ENCODE measurements at regions not wholly inside any gene's neighbourhood (a gene's known extent, or its start where the extent isn't known, plus 50 kb on each side); places are given as distances from the start of the nearest gene placed in this dataset.

DNA sequence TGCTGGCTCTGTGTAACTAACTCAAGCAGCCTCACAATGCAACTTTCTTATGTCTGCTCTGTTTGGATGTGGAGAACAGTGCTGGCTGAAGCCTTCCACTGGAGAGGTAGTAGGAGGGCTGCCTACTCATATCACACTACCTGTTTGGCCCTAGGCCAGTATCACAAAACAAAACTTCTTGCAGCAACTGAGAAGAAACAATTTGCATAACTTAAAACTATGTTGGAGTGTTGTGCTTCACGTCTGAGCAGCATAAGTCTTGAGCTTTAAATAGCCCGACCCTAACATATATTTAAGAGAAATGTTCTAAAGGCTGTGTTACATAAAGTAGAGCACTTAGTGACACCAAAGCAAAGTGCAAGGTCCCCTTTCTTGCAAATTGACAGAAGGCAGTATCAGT, 204.9 kb upstream of the ACVR2A start:
- H3K36me3 ChIP-seq (ENCODE audit: insufficient read depth): no peaks in the 10 kb centered on the region
- Mint-ChIP-seq H3K27me3 (ENCODE audit: insufficient read depth, low read depth, poor library complexity) (peaks cover 2% of the 10 kb centered on the region), H3K27ac (no peak overlapping the region), H3K9me3 (no peaks in the 10 kb centered on the region), H3K4me1 (peaks cover 7% of the 10 kb centered on the region; the same call in 2 of the 3 replicates), H3K36me3 (ENCODE audit: low read depth) (no peaks in the 10 kb centered on the region), H3K4me3 (no peak overlapping the region)
- no peaks in the 10 kb centered on the region for H3K79me2 ChIP-seq (replicated peaks; ENCODE audit: insufficient read depth)
- peaks cover 11% of the 10 kb centered on the region; the same call in 1 of the 2 replicates for H3K9me2 ChIP-seq (ENCODE audit: insufficient read depth)
- H3K27me3 ChIP-seq (ENCODE audit: insufficient read depth): no peaks in the 10 kb centered on the region
- ATAC-seq (no peak), DNase-seq (ENCODE audit: low spot score) (no peak)
- H3K4me3 ChIP-seq: no peak overlapping the region
- H2AFZ ChIP-seq: no peak overlapping the region
- TF ChIP-seq CREB1 (CRISPR knock-in tag; IDR thresholded peaks at IDR 0.05; ENCODE audit: low read depth) (no peak), EZH2phosphoT487 (IDR thresholded peaks at IDR 0.05; ENCODE audit: unreplicated experiment) (no peak), ZNF331 (CRISPR knock-in tag; IDR thresholded peaks at IDR 0.05; ENCODE audit: low read depth) (no peak), EZH2 (IDR thresholded peaks at IDR 0.05; ENCODE audit: low read depth, unreplicated experiment) (no peak), POLR2AphosphoS5 (IDR thresholded peaks at IDR 0.05; ENCODE audit: low read depth) (no peak), STAT1 (IDR thresholded peaks at IDR 0.05; ENCODE audit: unreplicated experiment) (no peak), ZNF114 (CRISPR knock-in tag; IDR thresholded peaks at IDR 0.05) (no peak), NANOG (IDR thresholded peaks at IDR 0.05; ENCODE audit: borderline replicate concordance) (no peak), JUNB (IDR thresholded peaks at IDR 0.05; ENCODE audit: unreplicated experiment) (no peak)
- TF ChIP-seq, protein P1, sequence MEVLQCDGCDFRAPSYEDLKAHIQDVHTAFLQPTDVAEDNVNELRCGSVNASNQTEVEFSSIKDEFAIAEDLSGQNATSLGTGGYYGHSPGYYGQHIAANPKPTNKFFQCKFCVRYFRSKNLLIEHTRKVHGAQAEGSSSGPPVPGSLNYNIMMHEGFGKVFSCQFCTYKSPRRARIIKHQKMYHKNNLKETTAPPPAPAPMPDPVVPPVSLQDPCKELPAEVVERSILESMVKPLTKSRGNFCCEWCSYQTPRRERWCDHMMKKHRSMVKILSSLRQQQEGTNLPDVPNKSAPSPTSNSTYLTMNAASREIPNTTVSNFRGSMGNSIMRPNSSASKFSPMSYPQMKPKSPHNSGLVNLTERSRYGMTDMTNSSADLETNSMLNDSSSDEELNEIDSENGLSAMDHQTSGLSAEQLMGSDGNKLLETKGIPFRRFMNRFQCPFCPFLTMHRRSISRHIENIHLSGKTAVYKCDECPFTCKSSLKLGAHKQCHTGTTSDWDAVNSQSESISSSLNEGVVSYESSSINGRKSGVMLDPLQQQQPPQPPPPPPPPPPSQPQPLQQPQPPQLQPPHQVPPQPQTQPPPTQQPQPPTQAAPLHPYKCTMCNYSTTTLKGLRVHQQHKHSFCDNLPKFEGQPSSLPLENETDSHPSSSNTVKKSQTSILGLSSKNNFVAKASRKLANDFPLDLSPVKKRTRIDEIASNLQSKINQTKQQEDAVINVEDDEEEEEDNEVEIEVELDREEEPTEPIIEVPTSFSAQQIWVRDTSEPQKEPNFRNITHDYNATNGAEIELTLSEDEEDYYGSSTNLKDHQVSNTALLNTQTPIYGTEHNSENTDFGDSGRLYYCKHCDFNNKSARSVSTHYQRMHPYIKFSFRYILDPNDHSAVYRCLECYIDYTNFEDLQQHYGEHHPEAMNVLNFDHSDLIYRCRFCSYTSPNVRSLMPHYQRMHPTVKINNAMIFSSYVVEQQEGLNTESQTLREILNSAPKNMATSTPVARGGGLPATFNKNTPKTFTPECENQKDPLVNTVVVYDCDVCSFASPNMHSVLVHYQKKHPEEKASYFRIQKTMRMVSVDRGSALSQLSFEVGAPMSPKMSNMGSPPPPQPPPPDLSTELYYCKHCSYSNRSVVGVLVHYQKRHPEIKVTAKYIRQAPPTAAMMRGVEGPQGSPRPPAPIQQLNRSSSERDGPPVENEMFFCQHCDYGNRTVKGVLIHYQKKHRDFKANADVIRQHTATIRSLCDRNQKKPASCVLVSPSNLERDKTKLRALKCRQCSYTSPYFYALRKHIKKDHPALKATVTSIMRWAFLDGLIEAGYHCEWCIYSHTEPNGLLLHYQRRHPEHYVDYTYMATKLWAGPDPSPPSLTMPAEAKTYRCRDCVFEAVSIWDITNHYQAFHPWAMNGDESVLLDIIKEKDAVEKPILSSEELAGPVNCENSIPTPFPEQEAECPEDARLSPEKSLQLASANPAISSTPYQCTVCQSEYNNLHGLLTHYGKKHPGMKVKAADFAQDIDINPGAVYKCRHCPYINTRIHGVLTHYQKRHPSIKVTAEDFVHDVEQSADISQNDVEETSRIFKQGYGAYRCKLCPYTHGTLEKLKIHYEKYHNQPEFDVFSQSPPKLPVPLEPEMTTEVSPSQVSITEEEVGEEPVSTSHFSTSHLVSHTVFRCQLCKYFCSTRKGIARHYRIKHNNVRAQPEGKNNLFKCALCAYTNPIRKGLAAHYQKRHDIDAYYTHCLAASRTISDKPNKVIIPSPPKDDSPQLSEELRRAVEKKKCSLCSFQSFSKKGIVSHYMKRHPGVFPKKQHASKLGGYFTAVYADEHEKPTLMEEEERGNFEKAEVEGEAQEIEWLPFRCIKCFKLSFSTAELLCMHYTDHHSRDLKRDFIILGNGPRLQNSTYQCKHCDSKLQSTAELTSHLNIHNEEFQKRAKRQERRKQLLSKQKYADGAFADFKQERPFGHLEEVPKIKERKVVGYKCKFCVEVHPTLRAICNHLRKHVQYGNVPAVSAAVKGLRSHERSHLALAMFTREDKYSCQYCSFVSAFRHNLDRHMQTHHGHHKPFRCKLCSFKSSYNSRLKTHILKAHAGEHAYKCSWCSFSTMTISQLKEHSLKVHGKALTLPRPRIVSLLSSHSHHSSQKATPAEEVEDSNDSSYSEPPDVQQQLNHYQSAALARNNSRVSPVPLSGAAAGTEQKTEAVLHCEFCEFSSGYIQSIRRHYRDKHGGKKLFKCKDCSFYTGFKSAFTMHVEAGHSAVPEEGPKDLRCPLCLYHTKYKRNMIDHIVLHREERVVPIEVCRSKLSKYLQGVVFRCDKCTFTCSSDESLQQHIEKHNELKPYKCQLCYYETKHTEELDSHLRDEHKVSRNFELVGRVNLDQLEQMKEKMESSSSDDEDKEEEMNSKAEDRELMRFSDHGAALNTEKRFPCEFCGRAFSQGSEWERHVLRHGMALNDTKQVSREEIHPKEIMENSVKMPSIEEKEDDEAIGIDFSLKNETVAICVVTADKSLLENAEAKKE (CRISPR knock-in tag; IDR thresholded peaks at IDR 0.05): no peak
- TF ChIP-seq, protein P2, sequence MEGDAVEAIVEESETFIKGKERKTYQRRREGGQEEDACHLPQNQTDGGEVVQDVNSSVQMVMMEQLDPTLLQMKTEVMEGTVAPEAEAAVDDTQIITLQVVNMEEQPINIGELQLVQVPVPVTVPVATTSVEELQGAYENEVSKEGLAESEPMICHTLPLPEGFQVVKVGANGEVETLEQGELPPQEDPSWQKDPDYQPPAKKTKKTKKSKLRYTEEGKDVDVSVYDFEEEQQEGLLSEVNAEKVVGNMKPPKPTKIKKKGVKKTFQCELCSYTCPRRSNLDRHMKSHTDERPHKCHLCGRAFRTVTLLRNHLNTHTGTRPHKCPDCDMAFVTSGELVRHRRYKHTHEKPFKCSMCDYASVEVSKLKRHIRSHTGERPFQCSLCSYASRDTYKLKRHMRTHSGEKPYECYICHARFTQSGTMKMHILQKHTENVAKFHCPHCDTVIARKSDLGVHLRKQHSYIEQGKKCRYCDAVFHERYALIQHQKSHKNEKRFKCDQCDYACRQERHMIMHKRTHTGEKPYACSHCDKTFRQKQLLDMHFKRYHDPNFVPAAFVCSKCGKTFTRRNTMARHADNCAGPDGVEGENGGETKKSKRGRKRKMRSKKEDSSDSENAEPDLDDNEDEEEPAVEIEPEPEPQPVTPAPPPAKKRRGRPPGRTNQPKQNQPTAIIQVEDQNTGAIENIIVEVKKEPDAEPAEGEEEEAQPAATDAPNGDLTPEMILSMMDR (conservative IDR thresholded peaks at IDR 0.05; ENCODE audit: low read depth in 2 of 2): no peak
- TF ChIP-seq, protein P3, sequence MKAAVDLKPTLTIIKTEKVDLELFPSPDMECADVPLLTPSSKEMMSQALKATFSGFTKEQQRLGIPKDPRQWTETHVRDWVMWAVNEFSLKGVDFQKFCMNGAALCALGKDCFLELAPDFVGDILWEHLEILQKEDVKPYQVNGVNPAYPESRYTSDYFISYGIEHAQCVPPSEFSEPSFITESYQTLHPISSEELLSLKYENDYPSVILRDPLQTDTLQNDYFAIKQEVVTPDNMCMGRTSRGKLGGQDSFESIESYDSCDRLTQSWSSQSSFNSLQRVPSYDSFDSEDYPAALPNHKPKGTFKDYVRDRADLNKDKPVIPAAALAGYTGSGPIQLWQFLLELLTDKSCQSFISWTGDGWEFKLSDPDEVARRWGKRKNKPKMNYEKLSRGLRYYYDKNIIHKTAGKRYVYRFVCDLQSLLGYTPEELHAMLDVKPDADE (IDR thresholded peaks at IDR 0.05): no peak
- TF ChIP-seq, protein P4, sequence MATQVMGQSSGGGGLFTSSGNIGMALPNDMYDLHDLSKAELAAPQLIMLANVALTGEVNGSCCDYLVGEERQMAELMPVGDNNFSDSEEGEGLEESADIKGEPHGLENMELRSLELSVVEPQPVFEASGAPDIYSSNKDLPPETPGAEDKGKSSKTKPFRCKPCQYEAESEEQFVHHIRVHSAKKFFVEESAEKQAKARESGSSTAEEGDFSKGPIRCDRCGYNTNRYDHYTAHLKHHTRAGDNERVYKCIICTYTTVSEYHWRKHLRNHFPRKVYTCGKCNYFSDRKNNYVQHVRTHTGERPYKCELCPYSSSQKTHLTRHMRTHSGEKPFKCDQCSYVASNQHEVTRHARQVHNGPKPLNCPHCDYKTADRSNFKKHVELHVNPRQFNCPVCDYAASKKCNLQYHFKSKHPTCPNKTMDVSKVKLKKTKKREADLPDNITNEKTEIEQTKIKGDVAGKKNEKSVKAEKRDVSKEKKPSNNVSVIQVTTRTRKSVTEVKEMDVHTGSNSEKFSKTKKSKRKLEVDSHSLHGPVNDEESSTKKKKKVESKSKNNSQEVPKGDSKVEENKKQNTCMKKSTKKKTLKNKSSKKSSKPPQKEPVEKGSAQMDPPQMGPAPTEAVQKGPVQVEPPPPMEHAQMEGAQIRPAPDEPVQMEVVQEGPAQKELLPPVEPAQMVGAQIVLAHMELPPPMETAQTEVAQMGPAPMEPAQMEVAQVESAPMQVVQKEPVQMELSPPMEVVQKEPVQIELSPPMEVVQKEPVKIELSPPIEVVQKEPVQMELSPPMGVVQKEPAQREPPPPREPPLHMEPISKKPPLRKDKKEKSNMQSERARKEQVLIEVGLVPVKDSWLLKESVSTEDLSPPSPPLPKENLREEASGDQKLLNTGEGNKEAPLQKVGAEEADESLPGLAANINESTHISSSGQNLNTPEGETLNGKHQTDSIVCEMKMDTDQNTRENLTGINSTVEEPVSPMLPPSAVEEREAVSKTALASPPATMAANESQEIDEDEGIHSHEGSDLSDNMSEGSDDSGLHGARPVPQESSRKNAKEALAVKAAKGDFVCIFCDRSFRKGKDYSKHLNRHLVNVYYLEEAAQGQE (IDR thresholded peaks at IDR 0.05; ENCODE audit: unreplicated experiment): no peak
- no peaks in the 10 kb centered on the region for H3F3A ChIP-seq (replicated peaks; ENCODE audit: low read depth)
- no peak overlapping the region for H3K4me2 ChIP-seq
- no peak overlapping the region for H3K27ac ChIP-seq (ENCODE audit: low read depth)
- H3K4me1 ChIP-seq (ENCODE audit: insufficient read depth): no peaks in the 10 kb centered on the region
- H4K20me1 ChIP-seq (replicated peaks; ENCODE audit: insufficient read depth): no peaks in the 10 kb centered on the region

Data from GM23338 (cell line).